ENCODE measurements at regions not wholly inside any gene's neighbourhood (a gene's known extent, or its start where the extent isn't known, plus 50 kb on each side); places are given as distances from the start of the nearest gene placed in this dataset.

DNA sequence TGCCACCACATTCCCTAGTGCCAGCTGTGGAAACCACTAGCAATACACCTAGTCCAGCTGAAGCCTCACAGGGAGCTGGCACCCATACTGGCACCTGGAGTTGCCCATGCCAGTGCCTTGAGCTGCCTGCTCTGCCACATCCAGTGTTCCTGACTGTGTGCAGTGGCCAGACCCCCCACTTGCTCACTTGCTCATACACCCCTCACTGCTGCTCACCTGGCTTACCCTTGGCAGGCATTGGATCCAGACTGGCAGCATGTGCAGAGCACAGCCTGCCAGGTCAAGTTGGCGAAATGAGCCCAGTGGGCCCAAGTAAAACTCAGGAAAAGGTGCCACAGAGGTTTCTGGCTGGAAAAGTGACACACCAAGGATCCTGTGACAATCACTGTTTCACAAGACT, 1618.6 kb upstream of the PRMT6 start:
- TF ChIP-seq, protein P1, sequence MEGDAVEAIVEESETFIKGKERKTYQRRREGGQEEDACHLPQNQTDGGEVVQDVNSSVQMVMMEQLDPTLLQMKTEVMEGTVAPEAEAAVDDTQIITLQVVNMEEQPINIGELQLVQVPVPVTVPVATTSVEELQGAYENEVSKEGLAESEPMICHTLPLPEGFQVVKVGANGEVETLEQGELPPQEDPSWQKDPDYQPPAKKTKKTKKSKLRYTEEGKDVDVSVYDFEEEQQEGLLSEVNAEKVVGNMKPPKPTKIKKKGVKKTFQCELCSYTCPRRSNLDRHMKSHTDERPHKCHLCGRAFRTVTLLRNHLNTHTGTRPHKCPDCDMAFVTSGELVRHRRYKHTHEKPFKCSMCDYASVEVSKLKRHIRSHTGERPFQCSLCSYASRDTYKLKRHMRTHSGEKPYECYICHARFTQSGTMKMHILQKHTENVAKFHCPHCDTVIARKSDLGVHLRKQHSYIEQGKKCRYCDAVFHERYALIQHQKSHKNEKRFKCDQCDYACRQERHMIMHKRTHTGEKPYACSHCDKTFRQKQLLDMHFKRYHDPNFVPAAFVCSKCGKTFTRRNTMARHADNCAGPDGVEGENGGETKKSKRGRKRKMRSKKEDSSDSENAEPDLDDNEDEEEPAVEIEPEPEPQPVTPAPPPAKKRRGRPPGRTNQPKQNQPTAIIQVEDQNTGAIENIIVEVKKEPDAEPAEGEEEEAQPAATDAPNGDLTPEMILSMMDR (IDR thresholded peaks at IDR 0.05; ENCODE audit: insufficient read depth, low read length): no peak
- TF ChIP-seq SPI1 (IDR thresholded peaks at IDR 0.05; ENCODE audit: borderline replicate concordance, low read depth): no peak
- TF ChIP-seq, protein P2, sequence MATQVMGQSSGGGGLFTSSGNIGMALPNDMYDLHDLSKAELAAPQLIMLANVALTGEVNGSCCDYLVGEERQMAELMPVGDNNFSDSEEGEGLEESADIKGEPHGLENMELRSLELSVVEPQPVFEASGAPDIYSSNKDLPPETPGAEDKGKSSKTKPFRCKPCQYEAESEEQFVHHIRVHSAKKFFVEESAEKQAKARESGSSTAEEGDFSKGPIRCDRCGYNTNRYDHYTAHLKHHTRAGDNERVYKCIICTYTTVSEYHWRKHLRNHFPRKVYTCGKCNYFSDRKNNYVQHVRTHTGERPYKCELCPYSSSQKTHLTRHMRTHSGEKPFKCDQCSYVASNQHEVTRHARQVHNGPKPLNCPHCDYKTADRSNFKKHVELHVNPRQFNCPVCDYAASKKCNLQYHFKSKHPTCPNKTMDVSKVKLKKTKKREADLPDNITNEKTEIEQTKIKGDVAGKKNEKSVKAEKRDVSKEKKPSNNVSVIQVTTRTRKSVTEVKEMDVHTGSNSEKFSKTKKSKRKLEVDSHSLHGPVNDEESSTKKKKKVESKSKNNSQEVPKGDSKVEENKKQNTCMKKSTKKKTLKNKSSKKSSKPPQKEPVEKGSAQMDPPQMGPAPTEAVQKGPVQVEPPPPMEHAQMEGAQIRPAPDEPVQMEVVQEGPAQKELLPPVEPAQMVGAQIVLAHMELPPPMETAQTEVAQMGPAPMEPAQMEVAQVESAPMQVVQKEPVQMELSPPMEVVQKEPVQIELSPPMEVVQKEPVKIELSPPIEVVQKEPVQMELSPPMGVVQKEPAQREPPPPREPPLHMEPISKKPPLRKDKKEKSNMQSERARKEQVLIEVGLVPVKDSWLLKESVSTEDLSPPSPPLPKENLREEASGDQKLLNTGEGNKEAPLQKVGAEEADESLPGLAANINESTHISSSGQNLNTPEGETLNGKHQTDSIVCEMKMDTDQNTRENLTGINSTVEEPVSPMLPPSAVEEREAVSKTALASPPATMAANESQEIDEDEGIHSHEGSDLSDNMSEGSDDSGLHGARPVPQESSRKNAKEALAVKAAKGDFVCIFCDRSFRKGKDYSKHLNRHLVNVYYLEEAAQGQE (IDR thresholded peaks at IDR 0.05; ENCODE audit: insufficient replicate concordance, low read depth): no peak
